NCI-H446 treated with DMSO at 0.1 percent for 48 hours (cell line): ENCODE measurements at regions not wholly inside any gene's neighbourhood (a gene's known extent, or its start where the extent isn't known, plus 50 kb on each side); places are given as distances from the start of the nearest gene placed in this dataset.

Experiments used
- DNase-seq: peaks from one replicate; lab custom pipeline; 2025; lab: John Stamatoyannopoulos, UW

DNA sequence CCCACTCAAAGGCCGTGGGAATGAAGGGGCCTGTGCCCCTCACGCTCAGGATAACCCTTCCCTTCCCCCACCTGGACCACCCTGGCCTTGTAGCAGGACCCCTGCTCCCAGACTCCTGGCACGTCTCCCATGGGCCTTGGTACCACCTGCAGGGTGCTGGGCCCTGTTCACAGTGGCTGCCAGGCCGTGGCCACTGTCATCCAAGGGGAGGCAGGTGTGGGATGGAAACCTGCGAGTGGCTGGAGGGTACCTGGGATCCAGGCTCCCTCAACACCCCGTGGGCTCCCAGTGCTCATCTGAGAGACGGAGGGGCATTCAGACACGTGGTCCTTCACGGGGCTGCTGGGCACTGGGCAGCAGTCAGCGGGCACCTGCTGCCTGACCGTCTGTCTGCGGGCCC lies 75.6 kb upstream of the CIBAR2 start:
- no peak for DNase-seq

DNA sequence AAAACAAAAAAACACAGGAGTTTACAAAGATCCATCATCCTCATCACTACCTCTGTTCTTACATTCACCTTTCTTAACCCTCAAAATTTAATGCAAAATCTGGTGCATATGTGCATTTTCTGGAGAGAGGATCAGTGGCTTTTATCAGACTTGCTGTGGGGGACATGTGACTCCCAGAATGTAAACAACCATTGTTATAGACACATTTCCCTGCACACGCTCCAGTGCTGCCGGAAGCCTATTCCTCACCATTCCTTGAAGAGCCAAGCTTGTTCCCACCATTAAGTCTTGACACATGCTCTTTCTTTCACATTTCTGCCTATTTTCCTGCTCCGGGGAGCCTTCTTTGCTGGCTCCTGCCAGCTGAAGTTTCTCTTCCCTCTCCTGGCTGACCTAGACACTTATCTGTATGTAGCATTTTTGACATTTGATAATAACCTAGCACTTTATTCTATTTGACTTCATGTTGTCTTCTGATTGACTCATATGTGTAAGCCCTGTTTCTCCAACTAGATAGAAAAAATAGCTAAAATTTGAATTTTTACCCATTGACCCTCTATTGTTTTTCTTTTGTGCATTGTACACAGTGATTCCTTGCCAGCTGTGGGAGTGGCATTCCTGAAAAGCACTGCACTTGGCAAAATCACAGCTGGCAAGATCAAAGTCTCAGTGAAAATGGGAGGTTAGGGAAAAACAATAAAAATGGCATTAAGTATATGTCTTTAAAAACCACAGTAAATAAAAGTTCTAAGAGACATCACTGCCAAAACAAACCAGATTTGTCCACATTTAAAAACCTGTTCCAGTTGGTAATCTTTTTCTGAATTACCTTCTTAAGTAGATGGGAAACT lies 76.8 kb upstream of the CIBAR2 start:
- no peak for DNase-seq

- no peak for DNase-seq
These were observed 78.3 kb upstream of the CIBAR2 start for GRCh38 chr16:85190572-85190971.

DNA sequence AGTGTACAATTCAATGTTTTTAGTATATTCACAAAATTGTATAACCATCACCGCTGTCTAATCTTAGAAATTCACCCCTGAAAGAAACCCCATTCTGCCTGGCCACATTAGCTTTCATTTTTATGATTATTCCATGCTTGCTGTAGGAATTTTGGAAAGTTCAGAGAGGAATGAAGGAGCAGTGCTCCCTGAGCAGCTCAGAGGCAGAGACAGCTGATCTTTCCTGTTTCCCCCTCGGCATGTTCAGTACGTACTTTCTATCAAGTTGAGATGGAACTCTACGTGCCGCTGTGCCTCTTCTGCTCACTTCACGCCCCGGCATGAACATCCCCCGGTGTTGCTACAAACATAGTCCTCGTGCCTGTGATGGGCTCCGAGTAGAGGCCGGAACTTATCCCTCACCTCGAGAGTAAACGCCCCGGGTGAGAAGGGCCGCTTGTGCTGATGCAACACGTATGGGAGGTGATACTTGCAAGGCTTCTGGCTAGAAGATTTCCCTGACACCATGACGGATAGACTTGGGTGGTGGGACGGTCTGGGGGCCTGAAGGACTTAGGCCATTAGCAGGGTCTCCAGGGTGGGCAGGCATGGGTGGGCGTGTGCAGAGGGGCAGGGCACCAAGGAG lies 79.2 kb upstream of the CIBAR2 start:
- DNase-seq, result no peak

DNA sequence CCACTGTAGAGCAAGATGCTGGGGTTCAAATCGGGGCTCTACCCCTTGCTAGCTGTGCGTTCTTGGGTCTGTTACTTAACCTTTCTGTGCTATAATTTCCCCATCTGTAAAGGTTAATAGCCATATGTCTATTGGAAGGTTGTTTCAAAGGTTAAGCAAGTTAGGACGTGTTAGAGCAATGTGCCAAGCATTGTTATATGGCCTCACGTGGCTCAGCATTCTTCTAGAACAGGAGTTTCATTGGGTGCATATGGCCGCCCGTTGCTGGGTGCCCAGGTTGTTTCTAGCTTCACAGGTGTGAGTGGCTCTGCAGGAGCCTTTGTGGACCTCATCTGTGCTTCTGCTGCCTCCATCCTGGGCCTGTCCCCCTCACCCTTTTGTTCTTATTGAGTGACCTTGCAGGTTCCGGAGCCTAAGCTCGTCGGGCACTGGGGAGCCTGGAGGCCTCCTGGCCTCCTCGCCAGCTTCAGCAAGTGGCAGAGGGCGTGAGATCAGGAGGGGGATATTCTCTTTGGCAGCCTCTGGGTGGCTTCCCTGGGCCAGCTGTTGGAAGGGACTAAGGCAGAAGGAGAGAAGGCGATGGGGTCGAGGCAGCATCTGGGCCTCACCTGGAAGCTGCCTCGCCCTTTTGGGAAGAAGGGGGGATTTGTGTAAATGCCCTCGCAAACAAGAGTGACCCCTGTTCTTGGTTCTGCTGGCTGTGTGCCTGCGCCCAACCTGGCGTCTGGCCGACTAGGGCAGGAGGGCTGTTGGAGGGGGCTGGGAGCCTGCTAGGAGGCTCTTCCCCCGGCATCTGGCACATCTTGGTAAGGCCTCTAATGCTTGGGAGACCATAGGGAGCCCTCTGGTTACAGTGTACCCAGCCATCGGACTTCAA lies 80.2 kb upstream of the CIBAR2 start:
- no peak for DNase-seq

GRCh38 chr16:85193115-85193493 lies 80.8 kb upstream of the CIBAR2 start:
- no peak for DNase-seq

- no peak for DNase-seq
These were observed 81.6 kb upstream of the CIBAR2 start for GRCh38 chr16:85193876-85194275.

- no peak for DNase-seq
These were observed 82.3 kb upstream of the CIBAR2 start for GRCh38 chr16:85194307-85195270.

DNA sequence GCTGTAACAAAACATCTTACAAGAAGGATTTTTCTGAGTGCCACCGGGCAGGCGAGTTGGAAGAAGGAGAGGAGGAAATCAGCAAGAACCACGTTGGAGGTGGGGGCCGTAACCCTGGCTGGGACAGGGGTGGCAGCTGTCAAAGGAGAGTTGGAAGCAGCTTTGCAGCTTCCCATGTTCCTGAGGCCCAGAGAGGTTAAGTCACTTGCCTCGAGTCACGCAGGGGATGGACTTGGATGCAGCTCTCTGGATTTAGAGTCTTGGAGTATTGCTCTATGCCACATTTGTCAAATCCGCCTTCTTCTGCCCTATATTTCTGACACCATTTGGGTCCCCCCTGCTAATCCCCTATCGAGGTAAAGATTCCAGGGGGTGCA lies 83.0 kb upstream of the CIBAR2 start:
- DNase-seq, result no peak

DNA sequence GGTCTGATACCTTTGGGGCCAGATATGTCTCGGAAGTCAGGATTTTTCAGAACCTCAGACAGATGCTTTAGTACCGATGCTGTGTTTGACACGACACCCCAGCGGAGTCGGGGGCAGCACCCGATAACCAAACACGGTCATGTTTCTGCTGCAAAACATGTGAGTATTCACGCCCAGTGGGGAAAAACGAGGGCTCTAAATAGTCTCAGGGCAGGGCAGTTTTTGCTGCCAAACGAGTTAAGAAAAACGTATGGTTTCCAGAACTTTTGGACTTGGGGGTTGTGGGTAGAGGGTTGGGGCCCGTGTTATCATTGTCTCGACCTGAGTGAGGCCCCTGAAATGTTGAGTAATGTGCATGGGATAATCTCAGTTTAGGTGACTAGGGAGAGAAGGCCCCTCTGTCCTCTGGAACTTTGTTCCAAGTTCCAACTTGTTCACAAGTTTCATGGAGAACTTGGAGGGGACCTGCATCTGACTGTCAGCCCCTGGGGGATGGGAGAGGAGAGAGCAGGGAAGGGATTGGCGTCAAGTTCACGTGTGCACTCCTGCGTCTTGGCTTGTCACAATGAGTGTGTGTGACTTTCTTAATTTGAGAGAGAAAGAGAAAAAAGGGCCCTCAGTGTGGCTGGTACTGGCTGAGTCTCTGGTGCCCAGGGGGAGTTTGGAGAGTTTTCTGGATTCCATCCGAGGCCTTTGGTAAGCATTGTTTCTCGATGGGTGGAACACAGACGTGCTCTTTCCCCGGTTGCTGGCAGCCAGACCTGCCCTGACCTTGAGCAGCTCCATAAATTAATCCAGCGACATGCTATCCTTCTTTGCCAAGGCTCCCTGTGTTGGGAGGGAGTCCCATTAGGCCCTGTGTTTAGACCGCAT lies 83.9 kb upstream of the CIBAR2 start:
- DNase-seq, result no peak

DNA sequence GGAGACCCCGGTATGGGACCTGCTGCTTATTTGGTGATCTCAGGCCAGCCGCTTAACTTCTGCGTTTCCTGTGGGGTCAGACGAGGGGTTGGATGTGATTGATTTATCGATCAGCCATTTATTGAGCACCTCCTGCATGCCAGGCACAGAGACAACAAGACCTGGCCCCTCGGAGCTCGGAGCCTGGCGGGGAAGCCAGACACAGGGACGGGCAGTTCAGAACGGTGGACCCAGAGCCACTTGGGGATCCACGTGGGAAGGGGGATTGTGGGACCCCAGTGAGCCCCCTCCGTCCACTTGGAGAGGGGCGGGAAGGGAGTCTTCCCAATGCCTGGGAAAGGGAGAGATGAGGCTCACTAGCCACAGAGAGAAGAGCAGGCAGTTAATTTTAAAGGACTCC lies 84.7 kb upstream of the CIBAR2 start:
- no peak for DNase-seq

DNA sequence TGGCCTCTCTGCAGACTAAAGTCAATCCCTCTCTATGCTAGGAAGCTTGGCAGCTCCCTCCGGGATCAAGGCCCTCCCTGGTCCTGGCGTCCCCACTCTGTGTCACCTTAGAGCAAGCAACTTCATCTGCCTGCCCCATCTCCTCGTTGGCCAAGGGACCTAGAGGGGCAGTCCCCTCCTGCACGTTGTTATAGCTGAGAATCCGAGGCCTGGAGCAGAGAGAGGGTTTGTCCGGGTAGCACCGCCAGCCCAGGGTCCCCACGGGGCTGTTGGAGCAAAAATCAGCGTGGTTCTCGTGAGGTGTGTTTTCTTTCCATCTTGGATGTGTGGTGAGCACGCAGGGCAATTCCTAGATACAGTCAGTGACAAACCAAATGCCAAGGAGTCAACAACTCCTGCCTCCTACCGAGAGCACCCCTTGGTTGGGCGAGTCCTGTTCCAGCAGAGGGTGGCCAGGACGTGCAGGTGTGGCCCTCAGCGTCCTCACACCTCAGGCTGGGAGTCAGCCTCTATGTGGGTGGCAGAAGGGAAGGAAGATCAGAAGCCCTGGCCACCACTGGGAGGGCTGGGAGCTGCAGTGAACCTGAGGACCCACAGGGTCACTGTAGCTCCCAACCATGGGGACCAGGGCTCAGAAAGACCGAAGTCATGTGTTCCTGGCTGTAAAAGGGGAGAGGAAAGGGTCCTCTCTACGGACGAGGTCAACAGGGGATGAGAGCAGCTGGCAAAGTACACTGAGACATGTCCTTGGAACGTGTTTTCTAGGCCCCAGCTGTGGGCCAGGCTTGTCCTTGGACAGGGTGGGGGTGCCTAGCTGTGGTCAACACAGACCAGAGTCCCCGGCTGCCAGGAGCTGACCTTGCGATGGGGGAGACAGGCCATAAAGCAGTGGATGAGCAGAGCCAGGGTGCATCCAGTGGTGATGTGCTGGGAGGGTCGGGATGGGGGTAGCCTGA lies 85.6 kb upstream of the CIBAR2 start:
- no peak for DNase-seq

DNA sequence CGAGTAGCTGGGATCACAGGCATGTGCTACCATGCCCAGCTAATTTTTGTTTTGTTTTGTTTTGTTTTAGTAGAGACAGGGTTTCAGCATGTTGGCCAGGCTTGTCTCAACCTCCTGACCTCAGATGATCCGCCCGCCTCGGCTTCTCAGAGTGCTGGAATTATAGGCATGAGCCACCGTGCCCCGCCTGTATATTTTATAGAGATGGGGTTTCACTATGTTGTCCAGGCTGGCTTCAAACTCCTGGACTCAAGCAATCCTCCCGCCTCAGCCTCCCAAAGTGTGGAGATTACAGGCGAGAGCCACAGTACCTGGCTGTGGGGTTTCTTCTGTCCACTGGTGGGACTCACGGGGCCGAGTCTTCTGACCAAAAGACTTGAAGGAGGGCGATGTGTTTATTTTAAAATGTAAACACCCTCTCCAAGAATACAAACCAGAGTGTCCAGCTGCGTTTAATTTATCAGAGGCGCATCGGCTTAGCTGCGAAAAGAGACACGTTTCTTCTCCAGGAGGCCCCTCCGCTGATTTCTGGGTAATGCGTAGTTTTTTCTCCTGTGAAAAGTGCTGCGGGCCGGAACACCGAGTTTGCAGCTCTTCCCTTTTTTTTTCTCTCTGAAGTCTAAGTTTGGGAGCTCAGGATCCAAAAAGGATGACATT lies 86.9 kb upstream of the CIBAR2 start:
- DNase-seq, result no peak

GRCh38 chr16:85199880-85200279 lies 87.6 kb upstream of the CIBAR2 start:
- DNase-seq, result no peak

- DNase-seq, result no peak
These were observed 88.4 kb upstream of the CIBAR2 start for GRCh38 chr16:85200471-85201278.

DNA sequence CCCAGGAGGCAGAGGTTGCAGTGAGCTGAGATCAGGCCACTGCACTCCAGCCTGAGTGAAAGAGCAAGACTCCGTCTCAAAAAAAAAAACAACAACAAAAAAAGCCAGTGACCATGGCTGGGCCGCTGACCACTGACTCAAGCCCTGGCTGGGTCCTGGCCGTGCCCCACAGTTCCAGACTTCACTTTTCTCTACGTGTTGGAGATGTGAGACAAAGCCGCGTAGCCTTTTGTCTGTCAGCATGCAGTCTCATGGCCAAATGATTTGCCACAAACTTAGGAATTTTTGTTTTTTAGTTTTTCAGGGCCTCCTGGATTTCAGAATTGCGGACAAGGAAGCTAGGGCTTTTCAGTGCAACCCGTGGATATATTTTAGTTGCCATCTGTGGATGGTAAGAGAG lies 89.3 kb upstream of the CIBAR2 start:
- no peak for DNase-seq

DNA sequence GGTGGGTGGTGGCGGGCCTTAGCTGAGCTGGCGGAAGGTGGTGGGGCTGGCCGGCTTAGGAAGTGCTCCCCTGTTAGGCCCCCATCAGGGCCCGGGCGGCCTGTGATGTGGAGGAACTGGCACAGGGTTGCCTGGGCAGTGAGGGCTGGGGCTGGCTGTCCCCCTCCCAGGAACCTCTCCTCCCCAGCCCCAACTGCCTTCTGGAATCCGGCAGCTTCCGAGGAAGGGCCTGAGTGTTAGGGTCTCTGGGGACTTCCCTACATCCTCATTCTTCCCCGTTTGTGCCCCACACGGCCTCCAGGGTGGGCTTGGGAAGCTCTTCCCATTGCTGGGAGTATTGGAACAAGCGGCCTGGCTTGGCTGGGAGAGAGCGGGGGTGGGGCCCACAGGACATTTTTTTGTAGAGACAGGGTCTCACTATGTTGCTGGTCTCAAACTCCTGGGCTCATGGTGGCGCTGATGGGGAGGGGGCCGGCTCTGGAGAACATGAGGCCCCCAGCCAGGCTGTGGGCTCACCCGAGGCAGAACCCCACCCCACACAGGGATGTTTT lies 89.9 kb upstream of the CIBAR2 start:
- no peak for DNase-seq
